G401.6 (cell line): ENCODE measurements at regions not wholly inside any gene's neighbourhood (a gene's known extent, or its start where the extent isn't known, plus 50 kb on each side); places are given as distances from the start of the nearest gene placed in this dataset.
"Not testable (repeated sequence)": the region's sequence is repeated elsewhere in the genome, so short reads cannot be mapped to it uniquely, and the experiment has no call there.

Experiments used
- FAIRE-seq: peaks from 2 replicates; lab custom pipeline; 2012; peaks lifted over from hg19 to GRCh38; lab: Jason Lieb, UNC

GRCh38 chr5:142542078-142542477 lies 143.8 kb downstream of the FGF1 start:
- FAIRE-seq = no peak

GRCh38 chr5:142540922-142541422 lies 144.9 kb downstream of the FGF1 start:
- no peak for FAIRE-seq

GRCh38 chr5:142539154-142539740 lies 146.6 kb downstream of the FGF1 start:
- FAIRE-seq = no peak

GRCh38 chr5:142537938-142538337 lies 148.0 kb downstream of the FGF1 start:
- no peak for FAIRE-seq

- FAIRE-seq = no peak
Observed at GRCh38 chr5:142532781-142533176, 153.1 kb downstream of the FGF1 start.

GRCh38 chr5:142531977-142532780 lies 153.7 kb downstream of the FGF1 start:
- no peak for FAIRE-seq

- FAIRE-seq = no peak
Observed at GRCh38 chr5:142530904-142531303, 155.0 kb downstream of the FGF1 start.

GRCh38 chr5:142529626-142530278 lies 156.1 kb downstream of the FGF1 start:
- FAIRE-seq = no peak

GRCh38 chr5:142527664-142528295 lies 158.1 kb downstream of the FGF1 start:
- no peak for FAIRE-seq

- FAIRE-seq = no peak
Observed at GRCh38 chr5:142527234-142527633, 158.7 kb downstream of the FGF1 start.

GRCh38 chr5:142522983-142523382 lies 162.9 kb downstream of the FGF1 start:
- no peak for FAIRE-seq

GRCh38 chr5:142521706-142522105 lies 164.2 kb downstream of the FGF1 start:
- no peak for FAIRE-seq

GRCh38 chr5:142520885-142521284 lies 165.0 kb downstream of the FGF1 start:
- no peak for FAIRE-seq

GRCh38 chr5:142519913-142520312 lies 166.0 kb downstream of the FGF1 start:
- not testable (repeated sequence) for FAIRE-seq

GRCh38 chr5:142517840-142518239 lies 168.1 kb downstream of the FGF1 start:
- no peak for FAIRE-seq

GRCh38 chr5:142516732-142517131 lies 169.2 kb downstream of the FGF1 start:
- FAIRE-seq = no peak

GRCh38 chr5:142515036-142515435 lies 170.9 kb downstream of the FGF1 start:
- FAIRE-seq = no peak

GRCh38 chr5:142514196-142514595 lies 171.7 kb downstream of the FGF1 start:
- no peak for FAIRE-seq

- FAIRE-seq = no peak
Observed at GRCh38 chr5:142512043-142513042, 173.5 kb downstream of the FGF1 start.

GRCh38 chr5:142511358-142511757 lies 174.5 kb downstream of the FGF1 start:
- FAIRE-seq = no peak

GRCh38 chr5:142509026-142509425 lies 176.9 kb downstream of the FGF1 start:
- FAIRE-seq = no peak
